Kidney epithelial cell (primary cell): ENCODE measurements at regions not wholly inside any gene's neighbourhood (a gene's known extent, or its start where the extent isn't known, plus 50 kb on each side); places are given as distances from the start of the nearest gene placed in this dataset.

ENCODE experiments used
- DNase-seq: peaks from one replicate; pipeline ENCODE4 v3.0.0-alpha.2; 2010; ENCODE audit warnings: low read depth
- H3K27me3 ChIP-seq: 2 replicates; pipeline ENCODE4 v1.6.0; 2011; ENCODE audit warnings: low read length; ENCODE audit not compliant: control insufficient read depth, insufficient read depth
- H3K36me3 ChIP-seq: 2 replicates; pipeline ENCODE4 v1.5.1; 2011; ENCODE audit warnings: low read length; ENCODE audit not compliant: control insufficient read depth, insufficient read depth
- H3K4me3 ChIP-seq: 2 replicates; pipeline ENCODE4 v1.5.1; 2011; ENCODE audit warnings: low read depth, mild to moderate bottlenecking, control low read depth, low read length
- CTCF ChIP-seq: IDR thresholded peaks from 2 replicates; pipeline ENCODE4 v1.5.1; 2011; ENCODE audit warnings: mild to moderate bottlenecking, moderate library complexity, low read length, control low read depth, inconsistent platforms; ENCODE audit not compliant: insufficient read depth, poor library complexity, severe bottlenecking

GRCh38 chr2:8488001-8488738 is 193.7 kb upstream of the ID2 start:
- Histone ChIP-seq H3K27me3 (no peaks in the 10 kb centered on the region), H3K36me3 (no peaks in the 10 kb centered on the region), H3K4me3 (no peak overlapping the region)
- no peak for TF ChIP-seq CTCF
- no peak for DNase-seq

GRCh38 chr2:8489221-8489620 is 192.6 kb upstream of the ID2 start:
- no peaks in the 10 kb centered on the region for H3K27me3 ChIP-seq
- H3K36me3 ChIP-seq = no peaks in the 10 kb centered on the region
- no peak overlapping the region for H3K4me3 ChIP-seq
- TF ChIP-seq CTCF = no peak
- DNase-seq = no peak

DNA sequence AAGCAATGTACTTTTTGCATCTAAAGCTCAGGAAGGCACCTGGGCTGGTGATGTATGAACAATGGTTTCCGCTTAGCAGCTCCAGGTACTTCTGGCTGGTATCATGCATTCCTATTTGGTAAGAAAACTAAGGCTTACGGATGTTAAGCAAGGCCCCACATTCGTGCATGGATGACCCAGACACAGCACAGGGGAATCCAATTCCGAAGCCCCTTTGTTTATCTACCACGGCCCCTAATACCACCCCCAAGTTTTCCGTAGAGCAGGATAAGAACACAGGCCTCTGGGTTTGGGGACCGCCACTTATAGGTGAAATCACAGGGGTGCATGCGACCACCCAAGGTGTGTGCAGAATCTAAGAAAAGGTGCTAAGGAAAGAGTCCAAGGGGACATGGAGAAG is 192.1 kb upstream of the ID2 start:
- H3K4me3 ChIP-seq = no peak overlapping the region
- H3K36me3 ChIP-seq = no peaks in the 10 kb centered on the region
- no peak for TF ChIP-seq CTCF
- H3K27me3 ChIP-seq = no peaks in the 10 kb centered on the region
- DNase-seq = no peak

DNA sequence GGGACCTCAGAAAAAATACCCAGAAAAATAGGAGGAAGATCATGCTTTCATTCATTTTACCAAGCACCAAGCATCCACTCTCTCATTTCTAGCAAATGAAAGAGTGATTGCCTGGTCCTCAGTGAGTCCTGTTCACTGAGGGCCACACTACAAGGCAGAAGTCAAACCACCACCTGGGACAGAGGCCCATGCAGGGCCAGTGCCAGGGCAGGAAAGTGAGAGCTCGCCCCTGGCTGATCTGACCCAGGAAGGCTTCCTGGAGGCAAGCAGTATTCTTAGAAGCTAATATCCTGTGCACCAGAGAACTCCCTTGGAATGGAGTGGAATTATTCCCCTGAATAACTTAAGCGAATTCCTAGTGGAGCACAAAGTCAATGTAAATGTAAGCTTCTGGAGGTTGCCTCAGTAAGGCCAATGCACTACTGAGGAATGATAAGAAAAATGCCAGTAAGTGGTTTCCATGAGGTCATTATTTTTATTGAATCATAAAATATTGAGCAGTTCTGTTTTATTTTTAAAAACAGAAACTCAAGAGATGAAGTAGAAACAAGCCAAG is 191.6 kb upstream of the ID2 start:
- no peak for TF ChIP-seq CTCF
- Histone ChIP-seq H3K4me3 (no peak overlapping the region), H3K36me3 (no peaks in the 10 kb centered on the region), H3K27me3 (no peaks in the 10 kb centered on the region)
- DNase-seq = no peak

GRCh38 chr2:8491296-8492027 is 190.4 kb upstream of the ID2 start:
- Histone ChIP-seq H3K4me3 (no peak overlapping the region), H3K36me3 (no peaks in the 10 kb centered on the region), H3K27me3 (no peaks in the 10 kb centered on the region)
- no peak for TF ChIP-seq CTCF
- DNase-seq = no peak
